HG03175 (cell line): ENCODE measurements at regions not wholly inside any gene's neighbourhood (a gene's known extent, or its start where the extent isn't known, plus 50 kb on each side); places are given as distances from the start of the nearest gene placed in this dataset.
"Not testable (repeated sequence)": the region's sequence is repeated elsewhere in the genome, so short reads cannot be mapped to it uniquely, and the experiment has no call there.

Experiments
- ATAC-seq: cut with Tn5 transposase; IDR thresholded peaks from one replicate; pipeline ENCODE4 v1.9.1; 2021; ENCODE audit warnings: mild to moderate bottlenecking, moderate library complexity; ENCODE audit not compliant: unreplicated experiment

GRCh38 chr3:34411596-34411995 is 613.2 kb downstream of the PDCD6IP start:
- ATAC-seq: no peak

- ATAC-seq: no peak
These were observed 621.4 kb downstream of the PDCD6IP start for GRCh38 chr3:34419801-34420200.

- no peak for ATAC-seq
These were observed 623.3 kb downstream of the PDCD6IP start for GRCh38 chr3:34421762-34422161.

GRCh38 chr3:34439796-34440195 is 641.4 kb downstream of the PDCD6IP start:
- no peak for ATAC-seq

GRCh38 chr3:34444137-34444536 is 645.7 kb downstream of the PDCD6IP start:
- ATAC-seq: no peak

- ATAC-seq: no peak
These were observed 650.9 kb downstream of the PDCD6IP start for GRCh38 chr3:34449305-34449704.

GRCh38 chr3:34463414-34463813 is 665.0 kb downstream of the PDCD6IP start:
- no peak for ATAC-seq

- ATAC-seq: no peak
These were observed 666.2 kb downstream of the PDCD6IP start for GRCh38 chr3:34464646-34465045.

- no peak for ATAC-seq
These were observed 677.4 kb downstream of the PDCD6IP start for GRCh38 chr3:34475851-34476250.

GRCh38 chr3:34483311-34483887 is 685.0 kb downstream of the PDCD6IP start:
- no peak for ATAC-seq

- no peak for ATAC-seq
These were observed 705.9 kb downstream of the PDCD6IP start for GRCh38 chr3:34504366-34504765.

GRCh38 chr3:34504775-34505174 is 706.3 kb downstream of the PDCD6IP start:
- ATAC-seq: no peak

GRCh38 chr3:34508732-34509131 is 710.3 kb downstream of the PDCD6IP start:
- no peak for ATAC-seq

- ATAC-seq: no peak
These were observed 713.5 kb downstream of the PDCD6IP start for GRCh38 chr3:34511891-34512290.

GRCh38 chr3:34519008-34519407 is 720.6 kb downstream of the PDCD6IP start:
- ATAC-seq: not testable (repeated sequence)

GRCh38 chr3:34531156-34531555 is 732.7 kb downstream of the PDCD6IP start:
- no peak for ATAC-seq

- no peak for ATAC-seq
These were observed 735.0 kb downstream of the PDCD6IP start for GRCh38 chr3:34533451-34533850.

GRCh38 chr3:34534013-34534412 is 735.6 kb downstream of the PDCD6IP start:
- ATAC-seq: no peak

- no peak for ATAC-seq
These were observed 745.7 kb downstream of the PDCD6IP start for GRCh38 chr3:34544136-34544535.

- ATAC-seq: no peak
These were observed 749.0 kb downstream of the PDCD6IP start for GRCh38 chr3:34547297-34547920.

- no peak for ATAC-seq
These were observed 768.8 kb downstream of the PDCD6IP start for GRCh38 chr3:34567266-34567665.

- no peak for ATAC-seq
These were observed 770.3 kb downstream of the PDCD6IP start for GRCh38 chr3:34568766-34569165.

- no peak for ATAC-seq
These were observed 771.0 kb downstream of the PDCD6IP start for GRCh38 chr3:34569437-34569836.
